ACHN (cell line): ENCODE measurements at regions not wholly inside any gene's neighbourhood (a gene's known extent, or its start where the extent isn't known, plus 50 kb on each side); places are given as distances from the start of the nearest gene placed in this dataset.

Source experiments
- DNase-seq: peaks from one replicate; pipeline ENCODE4 v3.0.0-alpha.2; 2015
- in situ Hi-C: cut with HindIII; loops from 2 replicates; pipeline ENCODE4 v1.10.0; 2017; ENCODE audit warnings: low sequenced_read_pairs, low pct_ligation_motif_present, low pct_unique_long_range_greater_than_20kb

- DNase-seq: no peak
- in situ Hi-C loops: no loop called here
Measured at GRCh38 chr10:10514797-10515196, 502.9 kb upstream of the CELF2 start.

DNA sequence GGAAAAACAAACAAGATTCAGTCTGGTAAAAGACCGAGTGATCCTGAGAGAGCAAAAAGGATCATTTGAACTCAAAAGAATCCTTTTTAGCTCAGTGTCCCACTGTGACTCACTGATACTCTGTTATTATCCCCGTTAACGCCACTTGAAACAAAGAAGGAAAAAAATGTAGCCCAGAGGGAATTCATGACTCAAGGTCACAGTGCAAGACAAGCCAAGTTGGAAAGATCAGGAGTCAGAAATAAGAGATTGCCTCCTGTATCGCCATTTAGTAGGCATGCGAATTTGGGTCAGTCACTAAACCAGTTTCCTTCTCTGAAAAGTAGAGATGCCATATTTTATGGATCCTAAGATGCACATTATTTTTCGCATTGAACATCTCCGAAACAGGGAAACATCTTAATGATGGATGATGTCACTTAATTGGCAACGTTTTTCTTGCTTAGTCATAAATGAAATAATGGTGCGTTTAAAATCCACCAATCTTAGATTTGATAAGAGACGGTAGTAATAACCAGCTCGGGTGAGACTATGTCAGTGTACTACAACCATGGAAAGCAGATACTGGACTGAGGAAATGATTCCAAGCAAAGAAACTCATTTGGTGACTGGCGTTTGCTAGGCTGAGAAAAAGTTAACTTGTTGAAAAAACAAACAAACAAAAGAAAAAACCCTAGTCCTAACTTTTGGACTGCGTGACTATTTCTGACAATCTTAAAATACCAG lies 502.0 kb upstream of the CELF2 start:
- in situ Hi-C loops: no loop called here

DNA sequence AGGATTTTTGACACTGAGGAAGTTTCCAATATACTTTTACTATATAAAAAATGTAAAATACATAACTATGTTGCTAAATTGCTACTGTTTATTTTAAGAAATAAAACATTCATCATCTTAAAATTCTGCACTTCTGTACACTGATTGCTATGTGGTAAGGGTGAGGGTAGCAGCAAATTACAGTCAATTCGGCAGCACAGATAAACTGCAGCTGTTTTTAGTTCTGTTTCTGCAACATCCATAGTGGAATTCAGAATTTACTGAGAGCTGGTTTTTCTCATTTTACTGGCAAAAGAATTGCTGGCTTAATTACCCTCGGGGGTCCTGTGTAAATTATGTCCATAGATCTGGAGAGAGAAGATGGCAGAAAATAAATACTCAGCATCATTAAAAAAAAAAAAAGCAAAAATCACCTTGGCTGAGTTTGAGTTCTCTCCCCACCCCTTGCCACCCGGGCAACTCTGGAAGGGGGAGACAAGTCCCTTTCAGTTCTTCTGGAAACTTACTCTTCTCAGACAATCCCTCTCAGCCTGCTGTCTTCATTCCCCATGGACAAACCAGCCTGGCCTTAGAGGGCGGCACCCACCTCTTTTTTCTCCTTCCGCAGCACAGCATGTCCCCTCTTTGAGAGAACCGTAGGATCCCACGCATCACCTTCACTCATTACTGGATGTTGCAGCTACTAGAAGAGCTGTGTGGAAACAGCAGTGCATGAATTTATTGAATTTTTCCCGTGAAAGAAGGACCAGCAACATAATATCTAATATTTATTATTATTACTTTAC lies 501.1 kb upstream of the CELF2 start:
- DNase-seq: no peak
- in situ Hi-C loops: no loop called here

More for the DNA sequence above, 502.0 kb upstream of the CELF2 start:
- no peak for DNase-seq

DNA sequence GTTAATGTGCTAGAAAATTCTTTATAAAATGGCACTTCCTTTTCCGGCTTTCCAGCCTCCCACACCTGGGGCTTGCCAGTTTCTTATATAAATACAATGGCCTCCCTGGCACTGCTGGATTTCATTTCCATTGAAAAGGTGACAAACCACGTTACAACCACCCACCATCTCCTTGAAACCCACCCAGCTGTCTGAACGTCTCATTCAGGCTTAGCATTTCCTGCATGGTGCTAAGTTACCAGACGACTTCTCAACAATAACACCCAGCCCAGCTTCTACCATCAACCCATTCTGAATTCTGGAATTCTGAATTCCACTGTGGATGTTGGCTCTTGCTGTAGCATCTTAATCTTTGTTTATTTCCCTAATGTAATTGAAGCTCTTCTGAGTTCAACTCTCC lies 499.8 kb upstream of the CELF2 start:
- in situ Hi-C loops: no loop called here
- no peak for DNase-seq

DNA sequence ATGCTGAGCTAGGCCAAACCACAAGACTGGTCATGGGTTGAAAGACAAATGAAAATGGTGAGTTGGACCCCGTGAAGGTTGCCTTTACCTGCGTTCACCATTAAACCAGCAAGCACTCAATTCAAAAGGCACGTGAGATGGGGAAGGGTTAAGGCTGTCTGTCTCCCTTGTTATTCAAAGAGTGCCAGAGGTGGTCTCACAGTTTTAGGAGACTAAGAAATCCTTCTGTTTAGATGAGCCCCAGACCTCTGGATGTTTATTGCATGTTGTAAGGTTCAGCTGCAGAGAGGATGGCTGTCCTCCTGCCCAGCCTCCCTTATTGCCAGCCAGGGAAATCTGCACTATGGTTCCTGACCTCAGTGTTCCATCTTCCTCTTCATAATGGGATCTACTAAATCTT lies 498.0 kb upstream of the CELF2 start:
- DNase-seq: no peak
- in situ Hi-C loops: no loop called here

GRCh38 chr10:10520491-10521385 lies 496.9 kb upstream of the CELF2 start:
- in situ Hi-C loops: no loop called here
- no peak for DNase-seq

- DNase-seq: no peak
- in situ Hi-C loops: no loop called here
Measured at GRCh38 chr10:10526846-10527245, 490.8 kb upstream of the CELF2 start.

GRCh38 chr10:10527861-10528562 lies 489.7 kb upstream of the CELF2 start:
- no peak for DNase-seq
- in situ Hi-C loops: no loop called here

DNA sequence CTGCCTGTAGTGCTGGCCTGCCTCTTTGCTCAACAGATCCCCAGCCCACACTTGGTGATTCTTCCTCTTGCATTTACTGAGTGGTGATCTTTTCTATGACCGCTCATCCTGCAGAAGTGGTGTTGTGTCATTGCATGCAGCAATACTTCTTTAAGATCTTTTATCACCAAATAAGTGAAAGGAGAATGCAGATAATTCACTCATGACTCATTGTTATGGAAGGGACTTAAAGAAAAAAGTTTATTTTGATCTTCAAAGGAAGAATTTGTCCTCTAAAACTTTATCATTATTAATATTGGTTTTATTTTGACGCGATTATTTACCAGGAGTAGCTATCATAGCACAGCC lies 489.1 kb upstream of the CELF2 start:
- in situ Hi-C loops: no loop called here
- no peak for DNase-seq

- in situ Hi-C loops: no loop called here
- DNase-seq: no peak
Measured at GRCh38 chr10:10530313-10530712, 487.4 kb upstream of the CELF2 start.

GRCh38 chr10:10532236-10532635 lies 485.4 kb upstream of the CELF2 start:
- in situ Hi-C loops: no loop called here

GRCh38 chr10:10532826-10533225 lies 484.8 kb upstream of the CELF2 start:
- no peak for DNase-seq
- in situ Hi-C loops: no loop called here

More at GRCh38 chr10:10532236-10532635, 485.4 kb upstream of the CELF2 start:
- DNase-seq: no peak

GRCh38 chr10:10533437-10533836 lies 484.2 kb upstream of the CELF2 start:
- DNase-seq: no peak
- in situ Hi-C loops: no loop called here

DNA sequence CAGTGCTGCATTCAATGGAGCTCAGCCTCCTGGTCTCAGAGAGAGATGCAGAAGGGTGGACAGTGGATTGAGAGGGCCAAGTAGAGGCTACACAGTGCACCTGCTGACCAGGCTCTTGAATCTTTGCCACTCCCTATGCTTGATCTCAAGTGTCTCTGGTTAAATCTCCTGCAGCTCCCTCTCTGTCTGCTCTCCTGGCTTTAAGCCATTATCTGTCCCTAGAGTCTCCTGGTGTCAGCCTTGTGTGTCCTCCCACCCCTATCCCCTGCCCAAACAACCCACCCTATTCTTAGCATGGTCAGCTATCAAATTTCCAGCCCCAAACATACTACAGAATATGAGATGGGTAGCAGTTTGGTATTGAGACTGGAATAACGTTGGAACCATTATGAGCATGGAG lies 479.3 kb upstream of the CELF2 start:
- in situ Hi-C loops: no loop called here
- DNase-seq: no peak

DNA sequence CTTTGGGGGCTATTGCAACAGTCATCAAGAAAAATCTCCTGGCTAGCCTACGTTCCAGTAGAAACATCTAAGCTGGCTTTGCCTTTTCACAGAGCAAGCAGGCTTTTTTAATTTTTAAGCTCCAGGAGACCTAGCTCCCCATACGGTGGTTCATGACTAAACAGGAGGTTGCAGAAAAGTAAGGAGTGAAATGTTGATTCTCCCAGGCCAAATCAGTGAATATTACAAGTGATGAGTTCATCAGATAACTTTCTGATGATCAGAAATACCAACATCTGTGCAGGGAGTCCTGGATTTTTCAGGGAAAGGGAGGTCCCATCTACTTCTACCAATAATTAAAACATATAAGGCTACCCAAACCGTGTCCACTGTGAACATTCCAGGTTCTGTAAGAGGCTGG lies 477.3 kb upstream of the CELF2 start:
- in situ Hi-C loops: no loop called here
- no peak for DNase-seq

DNA sequence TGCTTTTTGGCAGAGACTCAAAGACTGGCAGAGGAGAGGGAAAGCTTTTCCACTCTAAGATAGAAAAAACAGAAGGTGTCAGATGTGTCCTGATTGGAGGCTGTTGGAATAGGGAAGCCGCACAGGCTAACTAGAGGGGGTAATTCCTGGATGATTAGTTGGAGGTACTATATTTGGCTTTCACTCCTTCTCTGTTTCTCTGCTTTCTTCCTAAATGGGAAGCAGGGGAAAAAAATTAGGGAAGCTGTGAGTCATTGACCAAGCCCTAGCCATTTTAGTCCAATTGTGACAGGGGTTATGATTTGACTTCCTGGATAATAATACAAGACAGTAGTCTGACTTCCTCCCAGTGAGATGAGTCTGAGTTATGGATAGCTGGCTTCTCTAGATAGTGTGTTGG lies 475.2 kb upstream of the CELF2 start:
- no peak for DNase-seq
- in situ Hi-C loops: no loop called here

DNA sequence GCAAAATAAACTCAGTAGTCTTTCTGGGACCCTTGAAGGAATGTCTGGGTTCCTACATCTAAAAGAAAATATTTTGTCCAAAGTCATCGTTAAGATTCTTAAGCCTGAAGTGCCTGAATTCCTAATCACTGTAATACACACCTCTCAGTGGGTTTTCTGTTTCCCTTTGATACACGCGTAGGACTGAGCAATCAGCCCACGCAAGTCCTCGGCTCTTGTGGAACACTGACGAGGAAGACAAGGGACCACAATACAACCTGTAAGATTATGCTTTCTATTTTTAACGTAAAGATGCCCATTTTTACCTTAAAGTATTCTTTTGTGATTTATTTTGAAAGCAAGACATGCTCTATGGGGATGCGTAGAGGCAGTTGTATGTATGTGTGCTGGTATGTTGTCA lies 472.8 kb upstream of the CELF2 start:
- DNase-seq: no peak
- in situ Hi-C loops: no loop called here

- no peak for DNase-seq
- in situ Hi-C loops: no loop called here
Measured at GRCh38 chr10:10545771-10546170, 471.9 kb upstream of the CELF2 start.
